Nephron (organoid): ENCODE measurements at regions not wholly inside any gene's neighbourhood (a gene's known extent, or its start where the extent isn't known, plus 50 kb on each side); places are given as distances from the start of the nearest gene placed in this dataset.

ENCODE experiments used
- H3K27ac Mint-ChIP-seq, 3 experiments: 2 replicates each; pipeline ENCODE4 v1.8.0; 2020; ENCODE audit warnings: mixed read lengths in 3 of 3, mild to moderate bottlenecking in 2 of 3, moderate library complexity in 1 of 3
- H3K27me3 Mint-ChIP-seq: 2 replicates; pipeline ENCODE4 v1.8.0; 2021; ENCODE audit warnings: low read depth, mild to moderate bottlenecking, moderate library complexity, mixed read lengths
- H3K36me3 Mint-ChIP-seq: 2 replicates; pipeline ENCODE4 v1.8.0; 2020; ENCODE audit warnings: low read depth, mixed read lengths
- H3K4me1 Mint-ChIP-seq: 2 replicates; pipeline ENCODE4 v1.8.0; 2020; ENCODE audit warnings: mixed read lengths
- H3K4me3 Mint-ChIP-seq, 3 experiments: 2 replicates each; pipeline ENCODE4 v1.8.0; 2020; ENCODE audit warnings: mild to moderate bottlenecking in 3 of 3, mixed read lengths in 3 of 3, moderate library complexity in 2 of 3
- H3K9me3 Mint-ChIP-seq: 2 replicates; pipeline ENCODE4 v1.8.0; 2020; ENCODE audit warnings: mixed read lengths
- TF ChIP-seq, protein P1 (sequence below), 3 experiments: fragments of 200-600 bp; sonication (generic); IDR thresholded peaks; one replicate each; pipeline ENCODE4 v1.5.0; 2021; ENCODE audit warnings: antibody characterized with exemption in 3 of 3; ENCODE audit not compliant: unreplicated experiment in 3 of 3

DNA sequence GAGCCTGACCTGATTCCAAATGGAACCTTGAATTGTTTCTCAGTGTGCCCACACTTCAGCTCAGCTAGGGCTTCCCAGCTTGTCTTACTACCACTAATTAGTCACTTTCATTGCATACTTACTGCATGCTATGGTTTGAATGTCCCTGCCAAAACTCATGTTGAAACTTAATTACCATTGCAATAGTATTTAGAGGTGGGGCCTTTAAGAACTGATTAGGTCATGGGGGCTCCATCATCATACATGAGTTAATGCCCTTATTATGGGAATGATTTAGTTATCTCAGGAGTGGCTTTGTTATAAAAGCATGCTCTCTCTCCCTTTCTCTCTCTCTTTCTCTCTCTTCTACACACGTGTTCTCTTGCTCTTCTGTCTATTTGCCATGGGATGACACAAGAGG is 68.3 kb downstream of the NENF start:
- Mint-ChIP-seq H3K4me1 (peaks cover 12% of the 10 kb centered on the region), H3K27me3 (peaks cover 5% of the 10 kb centered on the region), H3K36me3 (no peaks in the 10 kb centered on the region)

DNA sequence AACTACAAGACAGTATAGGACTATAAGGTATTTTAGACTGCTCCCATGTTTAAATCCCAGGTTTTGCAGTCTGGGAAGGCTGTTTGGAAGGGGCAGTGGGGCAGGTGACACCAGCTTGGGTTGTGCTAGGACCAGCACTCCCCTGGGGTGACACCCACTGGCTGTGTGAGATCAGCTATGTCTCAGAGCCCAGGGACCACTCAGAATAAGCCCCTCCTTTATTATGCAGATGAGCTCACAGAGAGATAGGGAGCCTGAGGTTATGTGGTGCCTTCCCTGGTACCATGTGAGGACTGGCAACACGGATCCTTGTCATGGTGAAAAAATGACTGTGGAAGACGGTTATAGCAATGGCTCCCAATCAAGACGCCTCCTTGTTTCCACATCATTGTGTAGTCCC is 71.0 kb downstream of the NENF start:
- Mint-ChIP-seq H3K9me3 (no peaks in the 10 kb centered on the region), H3K36me3 (no peaks in the 10 kb centered on the region), H3K4me3 (no peak overlapping the region), H3K4me1 (peaks cover 13% of the 10 kb centered on the region), H3K27me3 (no peaks in the 10 kb centered on the region), H3K27ac (no peak overlapping the region)
- TF ChIP-seq, protein P1, sequence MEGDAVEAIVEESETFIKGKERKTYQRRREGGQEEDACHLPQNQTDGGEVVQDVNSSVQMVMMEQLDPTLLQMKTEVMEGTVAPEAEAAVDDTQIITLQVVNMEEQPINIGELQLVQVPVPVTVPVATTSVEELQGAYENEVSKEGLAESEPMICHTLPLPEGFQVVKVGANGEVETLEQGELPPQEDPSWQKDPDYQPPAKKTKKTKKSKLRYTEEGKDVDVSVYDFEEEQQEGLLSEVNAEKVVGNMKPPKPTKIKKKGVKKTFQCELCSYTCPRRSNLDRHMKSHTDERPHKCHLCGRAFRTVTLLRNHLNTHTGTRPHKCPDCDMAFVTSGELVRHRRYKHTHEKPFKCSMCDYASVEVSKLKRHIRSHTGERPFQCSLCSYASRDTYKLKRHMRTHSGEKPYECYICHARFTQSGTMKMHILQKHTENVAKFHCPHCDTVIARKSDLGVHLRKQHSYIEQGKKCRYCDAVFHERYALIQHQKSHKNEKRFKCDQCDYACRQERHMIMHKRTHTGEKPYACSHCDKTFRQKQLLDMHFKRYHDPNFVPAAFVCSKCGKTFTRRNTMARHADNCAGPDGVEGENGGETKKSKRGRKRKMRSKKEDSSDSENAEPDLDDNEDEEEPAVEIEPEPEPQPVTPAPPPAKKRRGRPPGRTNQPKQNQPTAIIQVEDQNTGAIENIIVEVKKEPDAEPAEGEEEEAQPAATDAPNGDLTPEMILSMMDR (IDR thresholded peaks at IDR 0.05; ENCODE audit: unreplicated experiment in 3 of 3) = no peak

More for the DNA sequence above, 68.3 kb downstream of the NENF start:
- no peak overlapping the region for H3K4me3 Mint-ChIP-seq
- TF ChIP-seq, protein P1 (IDR thresholded peaks at IDR 0.05; ENCODE audit: unreplicated experiment in 3 of 3) = no peak
- no peak overlapping the region for H3K27ac Mint-ChIP-seq
- H3K9me3 Mint-ChIP-seq = no peaks in the 10 kb centered on the region

DNA sequence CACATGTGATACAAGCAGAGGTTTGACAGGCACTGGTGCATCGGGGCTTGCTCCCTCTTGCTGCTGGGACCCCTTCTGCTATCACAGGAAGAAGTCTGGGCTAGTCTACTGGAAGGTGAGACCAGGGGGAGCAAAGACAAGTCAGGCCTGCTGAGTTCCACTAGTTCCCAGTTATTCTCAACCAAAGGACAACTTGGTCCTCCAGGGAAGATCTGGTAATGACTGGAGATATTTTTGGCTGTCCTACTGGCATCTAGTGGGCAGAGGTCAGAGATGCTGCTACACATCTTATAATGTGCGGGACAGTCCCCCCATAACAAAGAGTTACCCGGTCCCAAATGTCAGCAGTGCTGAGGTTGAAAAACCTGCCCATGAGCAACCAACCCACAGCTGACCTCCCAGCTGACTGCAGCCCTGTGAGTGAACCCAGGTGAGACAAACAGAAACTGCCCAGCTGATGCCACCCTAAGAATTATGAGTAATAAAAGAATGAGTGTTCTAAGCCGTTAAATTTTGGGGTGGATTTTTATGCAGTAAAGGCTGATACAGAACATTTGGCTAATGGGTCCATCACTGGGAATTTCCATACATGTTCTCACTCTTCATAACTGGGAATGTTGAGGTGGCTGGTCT is 71.6 kb downstream of the NENF start:
- H3K4me1 Mint-ChIP-seq = peaks cover 12% of the 10 kb centered on the region
- no peaks in the 10 kb centered on the region for H3K36me3 Mint-ChIP-seq
- H3K4me3 Mint-ChIP-seq = no peak overlapping the region

GRCh38 chr1:212506666-212507065 is 73.9 kb downstream of the NENF start:
- Mint-ChIP-seq H3K4me3 (no peak overlapping the region), H3K27ac (no peak overlapping the region)
- TF ChIP-seq, protein P1 (IDR thresholded peaks at IDR 0.05; ENCODE audit: unreplicated experiment in 3 of 3) = no peak

More for the DNA sequence above, 71.6 kb downstream of the NENF start:
- TF ChIP-seq, protein P1 (IDR thresholded peaks at IDR 0.05; ENCODE audit: unreplicated experiment in 3 of 3) = no peak
- H3K9me3 Mint-ChIP-seq = no peaks in the 10 kb centered on the region
- H3K27ac Mint-ChIP-seq = no peak overlapping the region
- no peaks in the 10 kb centered on the region for H3K27me3 Mint-ChIP-seq

DNA sequence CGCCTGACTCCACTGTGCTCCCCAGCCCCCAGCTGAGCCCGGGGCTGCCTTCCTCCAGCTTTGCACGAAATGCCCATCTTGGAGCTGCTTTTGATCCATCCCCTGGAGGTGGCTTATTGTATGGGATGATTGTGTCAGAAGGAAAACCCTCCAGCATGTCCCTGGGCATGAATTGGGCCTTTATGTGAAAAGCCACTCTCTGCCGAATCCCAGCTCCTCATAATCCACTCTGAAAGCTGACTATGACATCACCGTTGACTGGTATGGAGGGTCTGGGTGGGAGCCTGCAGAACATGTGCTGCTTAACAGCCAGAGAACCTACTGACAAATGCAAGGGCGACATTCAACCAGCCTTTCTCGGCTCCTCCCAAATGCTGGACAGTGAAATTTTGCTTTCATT is 74.6 kb downstream of the NENF start:
- no peaks in the 10 kb centered on the region for H3K36me3 Mint-ChIP-seq
- TF ChIP-seq, protein P1 (IDR thresholded peaks at IDR 0.05; ENCODE audit: unreplicated experiment in 3 of 3) = no peak
- H3K27me3 Mint-ChIP-seq = peaks cover 18% of the 10 kb centered on the region
- H3K9me3 Mint-ChIP-seq = no peaks in the 10 kb centered on the region
- H3K27ac Mint-ChIP-seq = no peak overlapping the region
- peaks cover 17% of the 10 kb centered on the region for H3K4me1 Mint-ChIP-seq
- no peak overlapping the region for H3K4me3 Mint-ChIP-seq

More at GRCh38 chr1:212506666-212507065, 73.9 kb downstream of the NENF start:
- Mint-ChIP-seq H3K4me1 (peaks cover 12% of the 10 kb centered on the region), H3K36me3 (no peaks in the 10 kb centered on the region), H3K9me3 (no peaks in the 10 kb centered on the region), H3K27me3 (peaks cover 11% of the 10 kb centered on the region)
